ENCODE measurements at regions not wholly inside any gene's neighbourhood (a gene's known extent, or its start where the extent isn't known, plus 50 kb on each side); places are given as distances from the start of the nearest gene placed in this dataset.
"Not testable (repeated sequence)": the region's sequence is repeated elsewhere in the genome, so short reads cannot be mapped to it uniquely, and the experiment has no call there.

DNA sequence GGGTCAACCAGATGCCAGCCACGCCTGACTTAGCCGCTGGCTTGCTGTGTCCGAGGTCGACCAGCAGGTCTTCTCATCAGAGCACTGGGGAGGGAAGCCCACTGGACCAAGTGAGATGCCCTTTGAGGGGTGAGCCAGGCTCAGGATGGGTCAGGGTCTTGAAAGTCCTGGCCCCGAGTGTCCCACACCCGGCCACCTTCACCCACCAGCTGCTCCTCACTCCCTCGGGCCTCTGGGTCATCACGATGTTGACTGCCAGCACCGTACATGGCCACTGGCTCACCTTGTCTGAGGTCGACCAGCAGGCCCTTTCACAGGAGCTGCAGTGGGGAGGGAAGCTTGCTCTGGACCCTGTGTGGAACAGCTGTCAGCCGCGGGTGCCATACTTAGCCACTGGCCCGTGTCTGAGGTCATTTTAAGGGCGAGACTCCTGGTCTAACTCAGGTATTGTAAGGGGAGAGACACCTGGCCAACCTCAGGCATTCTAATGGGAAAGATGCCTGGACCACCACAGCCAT is 1361.3 kb downstream of the UQCRFS1 start:
- no peak for DNase-seq

DNA sequence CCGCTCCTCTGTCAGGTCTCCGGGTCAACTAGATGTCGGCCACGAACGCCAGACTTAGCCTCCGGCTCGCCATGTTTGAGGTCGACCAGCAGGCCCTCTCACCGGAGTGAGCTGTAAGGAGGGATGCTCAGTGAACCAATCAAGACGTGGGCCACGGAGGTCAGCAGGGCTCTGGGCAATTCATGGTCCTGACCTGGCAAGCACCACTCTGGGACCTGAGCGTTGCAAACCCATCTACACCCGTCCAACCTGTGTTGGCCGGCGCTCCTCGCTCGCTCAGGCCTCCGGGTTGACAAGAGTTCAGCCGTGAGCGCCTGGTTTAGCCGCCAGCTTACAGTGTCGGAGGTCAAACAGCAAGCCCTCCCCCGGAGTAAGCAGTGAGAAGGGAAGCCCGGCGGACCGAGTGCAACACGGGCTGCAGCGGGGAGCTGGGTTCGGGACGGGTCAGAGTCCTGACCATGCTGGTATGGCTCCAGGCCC is 1361.9 kb downstream of the UQCRFS1 start:
- DNase-seq = no peak

DNA sequence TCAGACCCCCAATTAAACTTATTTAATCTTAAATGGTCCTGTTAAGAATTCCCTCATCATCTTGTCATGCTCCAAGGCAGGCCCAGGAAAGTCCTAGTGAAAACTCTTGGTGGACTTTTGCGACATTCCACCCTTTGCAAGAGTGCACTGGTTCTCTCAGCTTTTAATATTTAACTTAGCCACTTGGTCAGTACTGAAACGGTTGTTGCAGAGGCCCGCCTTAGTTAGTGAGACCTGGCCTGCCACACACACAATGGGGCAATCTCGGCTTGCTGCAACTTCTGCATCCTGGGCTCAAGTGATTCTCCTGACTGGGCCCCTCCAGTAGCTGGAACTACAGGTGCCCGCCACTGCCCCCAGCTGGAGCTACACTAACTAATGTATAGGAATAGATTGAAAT is 1366.0 kb downstream of the UQCRFS1 start:
- DNase-seq = no peak

DNA sequence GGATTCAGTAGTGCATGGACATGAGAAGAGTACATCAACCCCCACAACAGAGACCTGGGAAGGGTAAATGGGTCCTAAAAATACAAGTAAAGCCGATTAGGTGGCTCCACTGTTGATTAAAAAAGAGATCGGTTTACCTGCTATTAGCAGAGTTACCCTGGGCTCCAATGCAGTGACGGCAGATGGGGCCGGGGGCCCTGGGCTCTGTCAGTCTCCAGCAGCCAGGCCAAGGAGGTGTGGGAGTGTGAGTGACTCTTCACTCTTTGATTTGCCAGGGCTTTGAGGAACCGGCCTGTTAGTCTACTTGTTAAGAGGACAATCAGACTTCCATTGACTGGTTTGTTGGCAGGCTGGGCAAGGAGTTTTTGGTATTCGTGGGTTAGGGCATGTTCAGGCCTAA is 1368.7 kb downstream of the UQCRFS1 start:
- DNase-seq = no peak

DNA sequence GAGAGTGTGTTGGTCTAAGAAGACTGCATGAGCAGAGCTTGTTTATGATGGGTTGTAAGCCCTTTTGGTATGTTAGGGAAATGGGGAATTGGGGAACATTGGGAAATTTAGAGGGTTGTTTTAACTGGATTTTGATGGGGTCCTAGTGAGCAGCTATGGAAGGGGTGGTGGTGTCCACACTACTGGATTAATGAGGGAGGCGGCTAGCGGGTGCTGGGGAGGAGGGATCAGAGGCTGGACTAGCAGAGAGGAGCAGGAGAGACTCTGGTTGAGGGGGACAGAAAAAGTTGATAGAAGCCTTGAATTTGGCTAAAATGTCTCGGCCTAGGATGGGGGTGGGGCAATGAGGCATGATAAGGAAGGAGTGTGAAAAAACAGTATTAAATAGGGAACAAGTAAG is 1369.1 kb downstream of the UQCRFS1 start:
- no peak for DNase-seq

DNA sequence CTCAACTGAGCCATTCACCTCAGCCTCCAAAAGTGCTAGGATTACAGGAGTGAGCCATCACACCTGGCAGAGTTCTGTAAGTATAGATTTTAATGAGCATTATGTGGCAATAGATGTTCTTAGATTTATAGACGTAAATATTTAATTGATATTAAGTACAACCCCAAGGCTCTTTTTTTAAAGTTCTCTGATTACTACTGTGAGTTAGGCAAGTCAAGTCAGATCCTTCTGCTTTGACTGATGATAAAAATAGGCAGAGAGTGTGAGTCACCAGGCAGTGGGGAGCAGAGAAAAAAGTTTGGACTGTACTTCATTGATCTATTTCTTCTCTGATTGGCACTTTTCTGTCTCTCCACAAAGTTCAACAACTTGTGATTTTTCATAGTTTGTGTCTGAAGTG is 1379.9 kb downstream of the UQCRFS1 start:
- DNase-seq = no peak

DNA sequence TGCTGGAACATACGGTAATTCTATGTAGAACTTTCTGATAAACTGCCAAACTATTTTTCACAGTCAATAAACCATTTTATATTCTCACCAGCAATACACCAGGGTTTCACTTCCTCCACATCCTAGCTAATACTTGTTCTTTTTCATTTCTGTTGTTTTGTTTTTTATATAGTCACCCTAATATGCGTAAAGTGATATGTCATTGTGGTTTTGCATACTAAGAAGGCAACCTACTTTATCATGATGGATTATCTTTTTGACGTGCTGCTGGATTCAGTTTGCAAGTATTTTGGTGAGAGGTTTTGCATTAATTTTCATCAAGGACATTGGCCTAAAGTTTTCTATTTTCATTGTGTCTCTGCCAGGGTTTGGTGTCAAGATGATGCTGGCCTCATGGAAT is 1384.1 kb downstream of the UQCRFS1 start:
- no peak for DNase-seq

DNA sequence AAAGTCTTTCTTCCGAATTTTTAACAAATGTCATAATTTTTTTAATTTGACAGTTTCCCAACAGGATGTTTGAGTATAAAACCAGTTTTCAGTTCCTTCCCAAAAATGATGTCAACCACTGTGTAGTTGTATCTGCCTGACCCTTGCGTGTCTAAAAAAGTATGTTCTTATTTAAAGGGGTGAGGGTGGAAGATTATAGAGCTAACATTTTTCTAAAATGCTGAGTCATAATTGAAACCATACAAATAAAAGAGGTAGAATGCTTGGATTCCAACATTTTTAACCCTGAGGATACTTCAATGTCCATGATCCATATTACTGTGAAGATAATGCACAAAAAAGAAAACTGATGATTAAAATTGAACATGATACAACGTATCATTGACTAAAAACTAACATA is 1388.8 kb downstream of the UQCRFS1 start:
- DNase-seq = no peak

DNA sequence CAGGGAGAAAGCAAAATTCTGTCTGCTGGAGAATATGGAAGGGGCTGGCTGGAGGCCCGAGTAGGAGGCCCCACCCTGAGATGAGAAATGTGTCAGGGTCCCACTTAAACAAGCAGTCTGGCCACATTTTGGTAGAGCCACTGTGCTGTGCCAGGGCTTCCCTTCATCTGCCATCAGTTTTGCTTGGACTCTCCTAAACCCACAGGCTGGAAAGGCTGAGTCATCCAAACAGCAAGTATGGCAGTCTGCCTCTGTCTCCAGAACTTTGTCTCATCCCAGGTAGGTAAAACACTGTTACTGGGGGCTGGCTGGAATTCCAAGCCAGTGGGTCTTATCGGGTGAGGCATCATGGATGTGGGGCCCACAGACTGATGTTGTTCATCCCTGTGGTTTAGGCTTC is 1390.6 kb downstream of the UQCRFS1 start:
- DNase-seq = no peak

DNA sequence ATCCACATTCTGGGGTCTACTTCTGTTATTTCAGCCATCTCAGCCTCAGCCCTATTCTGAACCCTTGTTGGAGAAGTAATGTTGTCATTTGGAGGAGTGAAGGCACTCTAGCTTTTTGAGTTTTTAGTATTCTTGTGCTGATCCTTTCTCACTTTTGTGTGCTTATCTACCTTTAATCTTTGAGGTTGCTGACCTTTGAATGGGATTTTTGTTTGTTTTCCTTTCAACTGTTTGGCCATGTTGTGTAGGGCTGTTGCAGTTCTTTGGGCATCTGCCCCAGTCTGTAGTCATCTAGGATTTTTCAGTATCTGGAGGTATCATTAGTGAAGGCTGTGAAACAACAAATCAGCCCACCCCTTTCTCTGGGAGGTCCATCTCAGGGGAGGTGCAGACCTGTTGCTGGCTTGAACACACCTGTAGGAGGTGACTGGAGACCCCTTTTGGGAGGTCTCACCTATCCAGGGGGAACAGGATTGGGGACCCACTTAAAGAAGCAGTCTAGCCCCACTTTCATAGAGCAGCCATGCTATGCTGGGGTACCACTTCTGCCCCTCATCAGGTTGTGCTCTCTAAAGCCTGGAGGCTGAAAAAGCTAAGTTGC is 1391.4 kb downstream of the UQCRFS1 start:
- DNase-seq = no peak

DNA sequence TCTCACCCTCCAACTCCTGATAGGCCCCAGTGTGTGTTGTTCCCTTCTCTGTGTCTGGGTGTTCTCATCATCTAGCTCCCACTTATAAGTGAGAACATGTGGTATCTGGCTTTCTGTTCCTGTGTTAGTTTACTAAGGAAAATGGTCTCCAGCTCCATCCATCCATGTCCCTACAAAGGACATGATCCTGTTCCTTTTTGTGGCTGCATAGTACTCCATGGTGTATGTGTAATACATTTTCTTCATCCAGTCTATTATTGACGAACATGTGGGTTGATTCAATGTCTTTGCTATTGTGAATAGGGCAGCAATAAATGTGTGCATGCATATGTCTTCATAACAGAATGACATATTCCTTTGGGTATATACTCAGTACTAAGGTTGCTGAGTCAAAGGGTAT is 1397.0 kb downstream of the UQCRFS1 start:
- no peak for DNase-seq

DNA sequence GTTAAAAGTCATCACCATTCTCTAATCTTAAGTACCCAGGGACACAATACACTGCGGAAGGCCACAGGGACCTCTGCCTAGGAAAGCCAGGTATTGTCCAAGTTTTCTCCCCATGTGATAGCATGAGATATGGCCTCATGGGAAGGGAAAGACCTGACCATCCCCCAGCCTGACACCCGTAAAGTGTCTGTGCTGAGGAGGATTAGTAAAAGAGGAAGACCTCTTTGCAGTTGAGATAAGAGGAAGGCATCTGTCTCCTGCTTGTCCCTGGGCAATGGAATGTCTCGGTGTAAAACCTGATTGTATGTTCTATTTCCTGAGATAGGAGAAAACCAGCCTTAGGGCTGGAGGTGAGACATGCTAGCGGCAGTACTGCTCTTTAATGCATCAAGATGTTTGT is 1398.1 kb downstream of the UQCRFS1 start:
- not testable (repeated sequence) for DNase-seq

DNA sequence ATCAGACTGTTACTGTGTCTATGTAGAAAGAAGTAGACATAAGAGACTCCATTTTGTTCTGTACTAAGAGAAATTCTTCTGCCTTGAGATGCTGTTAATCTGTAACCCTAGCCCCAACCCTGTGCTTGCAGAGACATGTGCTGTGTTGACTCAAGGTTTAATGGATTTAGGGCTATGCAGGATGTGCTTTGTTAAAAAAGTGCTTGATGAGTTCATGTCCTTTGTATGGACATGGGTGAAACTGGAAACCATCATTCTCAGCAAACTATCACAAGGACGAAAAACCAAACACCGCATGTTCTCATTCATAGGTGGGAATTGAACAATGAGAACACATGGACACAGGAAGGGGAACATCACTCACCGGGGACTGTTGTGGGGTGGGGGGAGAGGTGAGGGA is 1398.7 kb downstream of the UQCRFS1 start:
- DNase-seq = not testable (repeated sequence)

DNA sequence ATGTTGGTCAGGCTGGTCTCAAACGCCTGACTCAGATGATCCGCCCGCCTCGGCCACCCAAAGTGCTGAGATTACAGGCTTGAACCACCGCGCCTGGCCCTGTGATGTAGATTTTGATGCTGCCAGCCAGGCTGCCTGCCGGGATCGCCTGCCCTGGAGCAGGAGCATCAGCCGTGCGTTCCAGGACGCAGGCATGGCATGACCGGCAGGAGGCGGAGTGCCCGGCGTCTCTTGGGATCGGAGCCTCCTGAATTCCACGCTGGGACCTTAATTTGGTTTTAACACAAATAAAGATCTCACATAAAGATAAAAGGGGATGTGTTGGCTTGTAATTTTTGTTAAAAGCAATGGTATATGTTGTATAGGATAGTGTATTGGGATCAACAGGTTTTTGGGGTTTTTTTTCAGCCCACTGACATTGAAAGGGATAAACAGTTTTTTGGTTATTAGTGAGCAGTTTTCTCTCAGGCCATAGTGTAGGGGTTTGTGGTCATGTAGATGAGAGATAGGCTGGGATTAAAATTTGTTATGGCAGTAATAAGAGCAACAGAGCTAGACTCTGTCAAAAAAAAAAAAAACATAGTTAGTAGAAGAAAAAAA is 1406.4 kb downstream of the UQCRFS1 start:
- DNase-seq = no peak

DNA sequence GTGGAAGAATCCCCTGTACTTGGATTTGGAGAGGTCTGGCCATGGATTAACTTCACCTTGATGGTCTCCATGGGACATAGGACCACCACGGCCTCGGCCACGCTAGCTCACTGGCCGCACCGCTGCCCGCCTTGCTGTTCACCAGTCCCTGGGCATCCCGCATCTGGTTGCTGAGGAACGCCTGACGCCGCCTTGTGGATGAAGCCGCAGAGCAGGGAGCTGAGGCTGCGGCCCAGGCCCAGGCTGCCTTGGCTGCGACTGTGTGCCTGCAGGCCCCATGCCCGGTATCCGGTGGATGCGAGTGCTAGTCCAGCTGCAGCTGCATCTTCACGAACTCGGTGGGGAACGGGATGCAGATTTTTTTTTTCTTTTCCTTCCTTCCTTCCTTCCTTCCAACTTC is 1407.1 kb downstream of the UQCRFS1 start:
- DNase-seq = no peak

DNA sequence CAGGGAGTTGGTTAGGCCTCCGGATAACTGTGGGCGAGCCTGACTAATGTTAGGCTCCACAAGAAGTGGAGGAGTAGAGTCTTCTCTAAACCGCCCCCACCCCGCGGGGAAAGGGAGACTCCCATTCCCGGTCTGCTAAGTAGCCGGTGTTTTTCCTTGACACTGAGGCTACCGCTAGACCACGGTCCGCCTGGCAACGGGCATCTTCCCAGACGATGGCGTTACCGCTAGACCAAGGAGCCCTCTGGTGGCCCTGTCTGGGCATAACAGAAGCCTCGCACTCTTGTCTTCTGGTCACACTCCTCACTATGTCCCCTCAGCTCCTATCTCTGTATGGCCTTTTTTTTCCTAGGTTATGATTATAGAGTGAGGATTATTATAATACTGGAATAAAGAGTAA is 1410.7 kb downstream of the UQCRFS1 start:
- DNase-seq = not testable (repeated sequence)

DNA sequence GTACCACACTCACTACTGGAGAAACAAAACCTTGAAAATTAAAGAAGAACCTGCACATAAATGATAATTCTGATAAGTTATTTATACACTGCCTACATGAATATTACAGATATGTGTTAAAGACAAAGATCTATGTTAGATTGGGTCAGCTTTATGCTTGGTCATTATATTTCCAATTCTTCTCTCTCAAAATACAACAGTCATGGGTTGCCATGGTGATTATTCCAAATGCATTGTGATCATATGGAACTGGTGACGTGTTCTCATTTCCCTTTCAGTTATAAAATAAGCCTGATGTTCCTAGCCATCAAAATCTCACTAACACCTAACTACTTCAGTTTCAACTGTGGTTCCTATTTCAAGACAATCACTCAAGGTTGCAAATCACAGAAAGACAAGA is 1416.4 kb downstream of the UQCRFS1 start:
- no peak for DNase-seq

DNA sequence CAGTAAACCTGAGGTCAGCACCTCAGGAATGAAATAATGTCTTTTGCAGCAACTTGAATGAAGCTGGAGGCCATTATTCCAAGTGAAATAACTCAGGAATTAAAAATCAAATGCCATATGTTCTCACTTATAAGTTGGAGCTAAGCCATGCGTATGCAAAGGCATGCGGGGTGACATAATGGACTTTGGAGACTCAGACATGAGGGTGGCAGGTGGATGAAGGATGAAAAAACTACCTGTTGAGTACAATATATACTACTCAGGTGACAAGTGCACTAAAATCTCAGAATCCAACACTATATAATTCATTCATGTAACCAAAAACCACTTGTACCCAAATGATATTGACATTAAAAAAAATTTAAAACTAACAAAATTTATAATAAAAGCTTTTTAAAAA is 1416.9 kb downstream of the UQCRFS1 start:
- no peak for DNase-seq

DNA sequence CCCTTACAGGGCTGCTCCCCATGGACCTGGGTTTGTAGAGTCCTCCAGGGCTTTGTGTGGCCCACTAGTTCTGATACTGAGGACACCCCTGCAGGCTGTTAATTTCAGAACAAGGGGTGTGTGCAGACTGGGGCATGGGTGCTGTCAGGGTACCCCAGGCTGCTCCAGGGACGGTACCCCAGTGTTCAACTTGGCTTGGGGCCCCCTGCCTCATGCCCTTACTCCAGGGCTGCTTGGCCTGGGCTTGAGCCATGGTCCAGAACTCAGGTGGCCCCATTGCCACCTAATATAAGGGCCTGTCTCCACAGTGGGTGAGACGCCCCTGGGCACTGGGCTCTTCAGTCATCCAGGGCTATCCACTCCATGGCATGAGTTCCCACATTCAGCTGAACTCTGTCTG is 1417.6 kb downstream of the UQCRFS1 start:
- DNase-seq = no peak

DNA sequence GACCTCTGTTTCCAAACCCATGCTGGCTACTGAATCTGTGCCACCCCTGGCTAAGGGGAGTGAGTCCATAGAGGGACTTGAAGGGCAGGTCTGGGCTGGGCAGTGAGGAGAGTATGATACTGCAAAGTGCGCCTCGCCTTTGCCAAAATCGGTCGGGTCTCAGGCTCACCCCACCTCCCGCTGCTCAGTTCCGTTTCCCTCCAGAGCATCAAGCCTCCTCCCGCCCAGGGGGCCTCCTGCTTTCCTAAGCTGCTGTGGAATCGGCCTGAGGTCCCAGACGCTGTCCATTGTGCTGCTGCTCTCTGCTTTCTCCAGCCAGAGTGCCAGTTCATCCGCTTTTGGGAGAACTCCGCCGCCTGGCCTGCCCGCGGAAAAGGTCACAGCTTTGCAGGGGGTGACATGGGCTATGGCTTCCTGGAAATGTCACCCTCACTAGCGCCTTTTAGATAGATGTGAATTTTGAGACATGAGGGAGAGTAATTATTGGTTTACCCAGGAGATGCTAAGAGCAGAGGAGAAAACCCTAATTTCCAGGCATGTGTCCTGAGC is 1418.4 kb downstream of the UQCRFS1 start:
- DNase-seq = peak; percentile 10 to 50 (median 16)

DNA sequence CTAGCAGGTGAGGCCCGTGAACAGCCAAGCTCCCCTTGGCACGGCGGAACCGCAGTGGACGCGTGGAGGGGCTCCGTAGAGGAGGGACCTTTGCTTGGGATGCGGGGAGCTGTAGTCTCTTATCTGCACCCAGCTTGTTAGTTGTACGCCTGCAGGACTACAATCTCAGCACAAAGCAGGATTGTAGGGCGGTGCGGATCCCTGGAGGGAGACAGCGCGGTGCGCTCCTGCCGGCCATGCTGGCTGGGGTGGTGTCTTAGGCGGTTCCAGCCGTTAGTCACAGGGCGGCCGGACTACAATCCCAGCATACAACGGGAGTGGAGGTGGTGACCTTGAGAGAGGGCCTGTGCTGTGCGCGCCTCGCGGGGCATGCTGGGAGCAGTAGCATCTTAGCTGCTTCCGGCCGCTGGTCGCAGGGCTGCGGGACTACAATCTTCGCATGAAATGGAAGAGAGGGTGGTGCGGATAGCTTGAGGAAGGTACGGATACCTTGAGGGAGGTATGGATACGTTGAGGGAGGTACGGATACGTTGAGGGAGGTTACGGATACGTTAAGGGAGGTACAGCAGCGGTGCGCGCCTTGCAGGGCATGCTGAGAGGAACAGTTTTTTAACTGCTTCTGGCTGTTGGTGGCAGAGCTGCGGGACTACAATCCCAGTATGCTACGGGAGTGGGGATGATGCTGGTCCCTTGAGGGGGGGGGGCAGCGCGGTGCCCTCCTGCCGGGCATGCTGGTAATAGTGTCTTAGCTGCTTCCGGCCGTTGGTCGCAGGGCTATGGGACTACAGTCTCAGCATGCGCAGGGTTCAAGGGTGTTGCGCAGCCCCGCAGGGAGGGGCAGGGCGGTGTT is 1419.1 kb downstream of the UQCRFS1 start:
- peak; percentile 92 to 98 (median 92) for DNase-seq

DNA sequence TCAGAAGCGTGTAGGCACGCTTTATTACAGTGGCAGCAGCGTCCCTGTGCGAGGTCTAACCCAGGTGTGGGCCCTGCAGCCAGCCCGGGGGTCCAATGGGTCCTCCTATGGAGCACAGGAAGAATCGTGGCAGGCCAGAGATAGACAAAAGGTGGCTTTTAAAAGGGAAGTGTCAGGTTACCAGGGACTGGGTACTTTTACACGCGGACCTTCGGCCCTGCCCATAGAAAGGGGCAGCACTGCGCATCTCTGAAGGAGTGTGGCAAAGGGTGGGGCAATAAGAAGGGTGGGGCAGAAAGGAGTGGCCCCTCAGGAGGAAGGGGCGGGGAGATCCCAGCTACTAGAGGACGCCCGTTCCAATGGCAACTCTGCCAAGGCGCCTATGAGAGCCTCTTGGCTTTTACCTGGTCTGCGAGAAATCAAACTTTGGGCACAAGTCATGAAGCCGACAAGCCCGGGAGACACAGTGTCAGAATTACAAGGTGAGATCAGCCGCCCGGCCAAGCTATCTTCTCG is 1419.8 kb downstream of the UQCRFS1 start:
- peak in 1 of 3 donors; percentile 66 for DNase-seq

Measured in muscle of back (tissue), 3 donors.